WERI-Rb-1 (cell line): ENCODE measurements at regions not wholly inside any gene's neighbourhood (a gene's known extent, or its start where the extent isn't known, plus 50 kb on each side); places are given as distances from the start of the nearest gene placed in this dataset.
"Not testable (repeated sequence)": the region's sequence is repeated elsewhere in the genome, so short reads cannot be mapped to it uniquely, and the experiment has no call there.

Experiments used
- DNase-seq: peaks from one replicate; pipeline ENCODE4 v3.0.0-alpha.2; 2020
- H3K27ac ChIP-seq: fragments of 250-450 bp; sonication (Bioruptor Pico); 2 replicates; pipeline ENCODE4 v1.5.1; 2020; ENCODE audit warnings: mild to moderate bottlenecking, moderate library complexity
- H3K27me3 ChIP-seq: fragments of 250-450 bp; sonication (Bioruptor Pico); 2 replicates; pipeline ENCODE4 v1.5.1; 2021; ENCODE audit warnings: mild to moderate bottlenecking, low read depth, moderate library complexity; ENCODE audit not compliant: insufficient read depth, severe bottlenecking
- H3K36me3 ChIP-seq: fragments of 250-450 bp; sonication (Bioruptor Pico); 2 replicates; pipeline ENCODE4 v1.5.1; 2020; ENCODE audit warnings: mild to moderate bottlenecking, moderate library complexity
- H3K4me3 ChIP-seq: 2 replicates; pipeline ENCODE4 v1.5.1; 2011; ENCODE audit warnings: low read depth, mild to moderate bottlenecking, control low read depth, low read length
- H3K9me3 ChIP-seq: fragments of 250-450 bp; sonication (Bioruptor Pico); 2 replicates; pipeline ENCODE4 v1.5.1; 2021; ENCODE audit warnings: mild to moderate bottlenecking, moderate library complexity; ENCODE audit not compliant: severe bottlenecking
- TF ChIP-seq, protein P1 (sequence below): IDR thresholded peaks from 2 replicates; pipeline ENCODE4 v1.5.1; 2011; ENCODE audit warnings: low read depth, mild to moderate bottlenecking, control low read depth, inconsistent platforms, low read length

DNA sequence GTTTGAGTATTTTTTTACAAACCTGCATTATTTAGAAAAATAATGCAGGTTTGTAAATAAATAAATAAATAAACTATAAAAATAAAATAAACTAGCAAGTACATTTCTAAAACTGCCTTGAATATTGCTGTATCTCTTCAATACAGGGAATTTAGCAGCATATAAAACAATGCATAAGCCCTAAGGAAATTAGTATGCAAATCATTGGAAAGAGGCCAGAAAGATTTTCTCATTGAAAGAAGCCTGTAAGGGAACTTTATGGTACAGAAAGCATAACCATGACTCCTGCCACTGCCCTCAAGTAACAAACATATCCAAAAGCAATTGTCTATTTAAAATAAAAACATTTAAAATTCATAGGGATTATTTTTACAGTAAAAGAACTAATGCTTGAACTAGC, 387.3 kb downstream of the HINT1 start:
- H3K27ac ChIP-seq: no peak overlapping the region
- TF ChIP-seq, protein P1, sequence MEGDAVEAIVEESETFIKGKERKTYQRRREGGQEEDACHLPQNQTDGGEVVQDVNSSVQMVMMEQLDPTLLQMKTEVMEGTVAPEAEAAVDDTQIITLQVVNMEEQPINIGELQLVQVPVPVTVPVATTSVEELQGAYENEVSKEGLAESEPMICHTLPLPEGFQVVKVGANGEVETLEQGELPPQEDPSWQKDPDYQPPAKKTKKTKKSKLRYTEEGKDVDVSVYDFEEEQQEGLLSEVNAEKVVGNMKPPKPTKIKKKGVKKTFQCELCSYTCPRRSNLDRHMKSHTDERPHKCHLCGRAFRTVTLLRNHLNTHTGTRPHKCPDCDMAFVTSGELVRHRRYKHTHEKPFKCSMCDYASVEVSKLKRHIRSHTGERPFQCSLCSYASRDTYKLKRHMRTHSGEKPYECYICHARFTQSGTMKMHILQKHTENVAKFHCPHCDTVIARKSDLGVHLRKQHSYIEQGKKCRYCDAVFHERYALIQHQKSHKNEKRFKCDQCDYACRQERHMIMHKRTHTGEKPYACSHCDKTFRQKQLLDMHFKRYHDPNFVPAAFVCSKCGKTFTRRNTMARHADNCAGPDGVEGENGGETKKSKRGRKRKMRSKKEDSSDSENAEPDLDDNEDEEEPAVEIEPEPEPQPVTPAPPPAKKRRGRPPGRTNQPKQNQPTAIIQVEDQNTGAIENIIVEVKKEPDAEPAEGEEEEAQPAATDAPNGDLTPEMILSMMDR: no peak

DNA sequence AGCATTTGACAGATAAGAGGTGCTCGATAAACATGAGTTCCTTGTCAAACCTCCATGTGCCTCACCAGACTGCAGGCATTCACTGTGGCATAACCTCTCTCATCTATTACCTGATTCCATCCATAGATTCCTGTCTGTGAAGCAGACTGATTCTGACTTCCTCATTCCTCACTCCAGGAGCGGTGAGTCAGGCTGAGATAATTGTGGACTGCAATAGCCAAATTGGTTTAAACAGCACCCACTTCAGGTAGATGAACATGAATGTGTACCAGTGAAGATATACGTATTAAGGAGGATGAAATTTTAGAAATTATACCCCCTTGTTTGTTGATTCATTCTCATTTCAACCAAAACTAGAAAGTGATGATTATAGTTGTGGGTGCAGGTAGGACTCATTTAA, 391.2 kb downstream of the HINT1 start:
- no peaks in the 10 kb centered on the region for H3K9me3 ChIP-seq
- TF ChIP-seq, protein P1: no peak
- DNase-seq: no peak
- no peaks in the 10 kb centered on the region for H3K27me3 ChIP-seq
- no peak overlapping the region for H3K27ac ChIP-seq
- H3K4me3 ChIP-seq: no peak overlapping the region
- H3K36me3 ChIP-seq: no peaks in the 10 kb centered on the region

More for the DNA sequence above, 387.3 kb downstream of the HINT1 start:
- Histone ChIP-seq H3K36me3 (no peaks in the 10 kb centered on the region), H3K4me3 (no peak overlapping the region), H3K27me3 (no peaks in the 10 kb centered on the region), H3K9me3 (no peaks in the 10 kb centered on the region)
- DNase-seq: no peak

DNA sequence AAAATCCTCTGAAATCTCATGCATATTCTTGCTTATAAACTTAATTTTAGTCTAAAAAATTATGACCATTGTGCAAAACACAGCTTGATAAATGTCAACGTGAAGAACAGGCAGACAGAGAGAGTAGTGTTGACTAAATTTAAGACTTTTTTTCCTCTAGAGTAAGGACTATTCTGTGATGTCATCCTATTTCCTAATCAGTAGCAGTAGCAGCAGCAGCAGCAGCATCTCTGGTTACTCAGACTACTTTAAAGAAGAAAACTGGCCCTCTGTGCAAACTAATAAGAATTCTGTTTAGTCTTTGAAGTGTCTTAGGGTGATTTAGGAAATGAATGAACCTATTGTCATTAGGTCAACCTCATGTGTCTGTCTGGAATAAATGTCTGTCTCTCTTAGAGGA, 403.0 kb downstream of the HINT1 start:
- DNase-seq: no peak
- TF ChIP-seq, protein P1: no peak
- Histone ChIP-seq H3K27me3 (no peaks in the 10 kb centered on the region), H3K9me3 (peaks cover 3% of the 10 kb centered on the region), H3K27ac (no peak overlapping the region), H3K36me3 (no peaks in the 10 kb centered on the region), H3K4me3 (no peak overlapping the region)

DNA sequence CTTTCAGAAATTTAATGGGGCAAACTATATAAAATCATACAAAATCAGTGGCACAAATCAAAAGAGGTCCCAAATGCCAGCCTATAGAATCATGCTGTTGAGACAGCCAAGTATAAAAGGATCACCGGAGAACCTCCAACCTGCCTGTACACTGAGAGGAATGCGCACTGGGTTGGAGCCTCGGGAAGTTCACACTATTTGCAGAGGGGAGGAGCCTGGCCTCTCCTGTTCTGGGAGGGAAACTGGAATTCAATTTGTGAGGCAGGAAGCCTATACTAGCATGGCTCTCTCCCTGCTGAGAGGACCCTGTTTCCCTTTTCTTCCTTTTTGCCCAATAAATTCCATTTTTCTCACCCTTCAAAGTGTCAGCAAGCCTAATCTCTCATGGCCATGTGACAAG, 406.0 kb downstream of the HINT1 start:
- no peaks in the 10 kb centered on the region for H3K36me3 ChIP-seq
- H3K27me3 ChIP-seq: no peaks in the 10 kb centered on the region
- no peak overlapping the region for H3K4me3 ChIP-seq
- H3K27ac ChIP-seq: no peak overlapping the region
- TF ChIP-seq, protein P1: no peak
- no peak for DNase-seq
- no peaks in the 10 kb centered on the region for H3K9me3 ChIP-seq

DNA sequence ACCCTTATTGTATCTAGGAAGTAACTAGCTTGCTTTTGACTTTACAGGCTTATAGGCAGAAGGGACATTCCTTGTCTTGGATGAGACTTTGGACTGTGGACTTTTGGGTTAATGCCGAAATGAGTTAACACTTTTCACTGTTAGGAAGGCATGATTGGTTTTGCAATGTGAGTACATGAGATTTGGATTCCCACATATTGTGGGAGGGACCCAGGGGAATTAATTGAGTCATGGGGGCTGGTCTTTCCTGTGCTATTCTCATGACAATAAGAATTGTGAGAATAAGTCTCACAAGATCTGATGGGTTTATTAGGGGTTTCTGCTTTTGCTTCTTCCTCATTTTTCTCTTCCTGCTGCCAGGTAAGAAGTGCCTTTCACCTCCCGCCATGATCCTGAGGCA, 417.5 kb downstream of the HINT1 start:
- DNase-seq: no peak
- TF ChIP-seq, protein P1: no peak
- Histone ChIP-seq H3K27ac (no peak overlapping the region), H3K9me3 (peaks cover 4% of the 10 kb centered on the region), H3K36me3 (no peaks in the 10 kb centered on the region), H3K4me3 (no peak overlapping the region), H3K27me3 (no peaks in the 10 kb centered on the region)

DNA sequence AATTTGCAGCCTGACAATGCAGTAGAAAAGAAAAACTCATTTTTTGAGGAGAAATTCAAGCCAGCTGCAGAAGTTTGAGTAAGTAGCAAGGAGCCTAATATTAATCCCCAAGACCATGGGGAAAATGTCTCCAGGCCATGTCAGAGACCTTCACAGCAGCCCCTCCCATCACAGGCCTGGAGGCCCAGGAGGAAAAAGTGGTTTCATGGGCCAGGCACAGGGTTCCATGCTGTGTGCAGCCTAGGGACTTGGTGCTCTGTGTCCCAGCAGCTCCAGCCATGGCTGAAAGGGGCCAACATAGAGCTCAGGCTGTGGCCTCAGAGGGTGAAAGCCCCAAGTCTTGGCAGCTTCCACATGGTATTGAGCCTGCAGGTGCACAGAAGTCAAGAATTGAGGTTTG, 418.4 kb downstream of the HINT1 start:
- not testable (repeated sequence) for H3K27me3 ChIP-seq, H3K9me3 ChIP-seq, H3K27ac ChIP-seq, DNase-seq, H3K4me3 ChIP-seq, H3K36me3 ChIP-seq
